Right lobe of liver (tissue), 4 donors: ENCODE measurements at regions not wholly inside any gene's neighbourhood (a gene's known extent, or its start where the extent isn't known, plus 50 kb on each side); places are given as distances from the start of the nearest gene placed in this dataset.

Experiments
- POLR2A ChIP-seq: fragments of 450-650 bp; IDR thresholded peaks from one replicate; pipeline ENCODE4 v1.6.1; 2017; ENCODE audit warnings: antibody characterized with exemption, mild to moderate bottlenecking
- TF ChIP-seq, protein P1 (sequence below), 4 donors: fragments of 200-600 bp in 3 of 4; fragments of 450-650 bp in 1 of 4; IDR thresholded peaks; one replicate each; pipeline versions ENCODE4 v1.5.1 to v1.8.0; 2016 to 2022; ENCODE audit warnings: antibody characterized with exemption in 4 of 4, mild to moderate bottlenecking in 2 of 4
- donor health status: DM: no; HTN: no; CAD: no.
- donor health status: DM: no; HTN: no; CAD: no.
- donor health status: DM: no; HTN: yes; CAD: no.

DNA sequence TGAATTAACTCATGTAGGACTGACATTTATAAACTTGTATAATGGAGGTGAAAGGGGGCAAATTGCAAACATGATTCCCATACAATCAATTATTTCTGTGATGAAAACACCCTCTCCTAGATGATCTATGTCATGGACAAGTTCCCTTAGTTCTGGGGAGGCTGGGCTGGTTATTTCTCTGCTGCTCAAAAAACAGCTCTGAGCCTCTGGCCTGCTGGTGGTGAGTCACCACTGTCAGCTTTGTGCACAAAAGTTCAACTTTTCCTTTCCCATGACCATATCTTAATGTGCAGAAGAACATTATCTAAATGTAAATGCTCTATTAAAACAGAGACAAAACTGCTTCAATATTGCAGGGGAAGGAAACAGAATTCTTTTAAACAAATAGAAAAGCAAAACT lies 85.0 kb downstream of the HMHB1 start:
- TF ChIP-seq, protein P1, sequence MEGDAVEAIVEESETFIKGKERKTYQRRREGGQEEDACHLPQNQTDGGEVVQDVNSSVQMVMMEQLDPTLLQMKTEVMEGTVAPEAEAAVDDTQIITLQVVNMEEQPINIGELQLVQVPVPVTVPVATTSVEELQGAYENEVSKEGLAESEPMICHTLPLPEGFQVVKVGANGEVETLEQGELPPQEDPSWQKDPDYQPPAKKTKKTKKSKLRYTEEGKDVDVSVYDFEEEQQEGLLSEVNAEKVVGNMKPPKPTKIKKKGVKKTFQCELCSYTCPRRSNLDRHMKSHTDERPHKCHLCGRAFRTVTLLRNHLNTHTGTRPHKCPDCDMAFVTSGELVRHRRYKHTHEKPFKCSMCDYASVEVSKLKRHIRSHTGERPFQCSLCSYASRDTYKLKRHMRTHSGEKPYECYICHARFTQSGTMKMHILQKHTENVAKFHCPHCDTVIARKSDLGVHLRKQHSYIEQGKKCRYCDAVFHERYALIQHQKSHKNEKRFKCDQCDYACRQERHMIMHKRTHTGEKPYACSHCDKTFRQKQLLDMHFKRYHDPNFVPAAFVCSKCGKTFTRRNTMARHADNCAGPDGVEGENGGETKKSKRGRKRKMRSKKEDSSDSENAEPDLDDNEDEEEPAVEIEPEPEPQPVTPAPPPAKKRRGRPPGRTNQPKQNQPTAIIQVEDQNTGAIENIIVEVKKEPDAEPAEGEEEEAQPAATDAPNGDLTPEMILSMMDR (IDR thresholded peaks at IDR 0.05): no peak
- TF ChIP-seq POLR2A: no peak
